RWPE2 (cell line): ENCODE measurements at regions not wholly inside any gene's neighbourhood (a gene's known extent, or its start where the extent isn't known, plus 50 kb on each side); places are given as distances from the start of the nearest gene placed in this dataset.
"Not testable (repeated sequence)": the region's sequence is repeated elsewhere in the genome, so short reads cannot be mapped to it uniquely, and the experiment has no call there.

Experiments
- ATAC-seq: fragments of 200-7000 bp; cut with Tn5 transposase; 3 replicates; pipeline ENCODE4 v1.9.1; 2021; ENCODE audit warnings: low read depth
- DNase-seq: peaks from one replicate; pipeline ENCODE4 v3.0.0-alpha.2; 2020; ENCODE audit warnings: low spot score
- H3K27ac ChIP-seq: fragments of 450-650 bp; 2 replicates; pipeline ENCODE4 v1.5.1; 2017; ENCODE audit warnings: mild to moderate bottlenecking; ENCODE audit not compliant: poor library complexity, severe bottlenecking
- H3K27me3 ChIP-seq: fragments of 250-450 bp; sonication (Bioruptor Pico); 2 replicates; pipeline ENCODE4 v1.5.1; 2021; ENCODE audit warnings: mild to moderate bottlenecking, moderate library complexity; ENCODE audit not compliant: insufficient read depth, poor library complexity, severe bottlenecking
- H3K36me3 ChIP-seq: fragments of 250-450 bp; sonication (Bioruptor Pico); 2 replicates; pipeline ENCODE4 v1.5.1; 2020; ENCODE audit warnings: low read depth, mild to moderate bottlenecking, moderate library complexity
- H3K4me1 ChIP-seq: fragments of 250-450 bp; sonication (Bioruptor Pico); 2 replicates; pipeline ENCODE4 v1.5.1; 2021; ENCODE audit warnings: mild to moderate bottlenecking, moderate library complexity; ENCODE audit not compliant: insufficient read depth, poor library complexity, severe bottlenecking
- H3K4me3 ChIP-seq: fragments of 250-450 bp; sonication (Bioruptor Pico); 2 replicates; pipeline ENCODE4 v1.5.1; 2021; ENCODE audit warnings: mild to moderate bottlenecking, moderate library complexity; ENCODE audit not compliant: severe bottlenecking
- H3K9me3 ChIP-seq: fragments of 250-450 bp; sonication (Bioruptor Pico); 2 replicates; pipeline ENCODE4 v1.5.1; 2021; ENCODE audit warnings: mild to moderate bottlenecking, moderate library complexity; ENCODE audit not compliant: severe bottlenecking
- TF ChIP-seq, protein P1 (sequence below): fragments of 450-650 bp; IDR thresholded peaks from one replicate; pipeline ENCODE4 v1.5.1; 2017; ENCODE audit warnings: mild to moderate bottlenecking, moderate library complexity; ENCODE audit not compliant: poor library complexity, severe bottlenecking

DNA sequence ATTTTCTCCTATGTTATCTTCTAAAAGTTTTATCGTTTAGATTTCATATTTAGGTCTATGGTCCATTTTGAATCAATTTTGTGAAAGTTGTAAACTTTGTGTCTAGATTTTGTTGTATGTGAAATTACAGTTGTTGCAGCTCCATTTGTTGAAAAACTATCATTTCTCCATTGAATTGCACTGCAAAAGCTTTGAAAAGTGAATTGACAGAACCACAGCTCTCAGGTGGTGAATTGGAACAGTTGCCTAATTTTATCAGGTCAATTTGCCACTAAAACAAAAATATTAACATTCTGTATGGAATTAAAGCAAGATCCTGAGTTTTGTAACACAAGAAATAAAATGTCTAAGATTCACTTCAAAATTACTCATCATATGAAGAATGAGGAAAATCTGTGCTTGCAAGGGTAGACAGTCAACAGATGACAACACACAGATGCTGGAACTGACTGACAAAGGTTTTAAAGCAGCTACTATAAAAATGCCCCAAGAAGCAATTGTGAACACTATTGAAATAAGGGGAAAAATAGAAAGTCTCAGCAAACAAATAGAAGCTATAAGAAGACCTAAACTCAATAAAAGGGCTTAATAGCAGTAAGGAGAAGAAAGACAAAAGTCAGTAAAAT lies 346.7 kb downstream of the PAX1 start:
- no peaks in the 10 kb centered on the region for H3K4me1 ChIP-seq
- H3K27me3 ChIP-seq, result peaks cover 9% of the 10 kb centered on the region
- ATAC-seq (no peak), DNase-seq (no peak)
- TF ChIP-seq, protein P1, sequence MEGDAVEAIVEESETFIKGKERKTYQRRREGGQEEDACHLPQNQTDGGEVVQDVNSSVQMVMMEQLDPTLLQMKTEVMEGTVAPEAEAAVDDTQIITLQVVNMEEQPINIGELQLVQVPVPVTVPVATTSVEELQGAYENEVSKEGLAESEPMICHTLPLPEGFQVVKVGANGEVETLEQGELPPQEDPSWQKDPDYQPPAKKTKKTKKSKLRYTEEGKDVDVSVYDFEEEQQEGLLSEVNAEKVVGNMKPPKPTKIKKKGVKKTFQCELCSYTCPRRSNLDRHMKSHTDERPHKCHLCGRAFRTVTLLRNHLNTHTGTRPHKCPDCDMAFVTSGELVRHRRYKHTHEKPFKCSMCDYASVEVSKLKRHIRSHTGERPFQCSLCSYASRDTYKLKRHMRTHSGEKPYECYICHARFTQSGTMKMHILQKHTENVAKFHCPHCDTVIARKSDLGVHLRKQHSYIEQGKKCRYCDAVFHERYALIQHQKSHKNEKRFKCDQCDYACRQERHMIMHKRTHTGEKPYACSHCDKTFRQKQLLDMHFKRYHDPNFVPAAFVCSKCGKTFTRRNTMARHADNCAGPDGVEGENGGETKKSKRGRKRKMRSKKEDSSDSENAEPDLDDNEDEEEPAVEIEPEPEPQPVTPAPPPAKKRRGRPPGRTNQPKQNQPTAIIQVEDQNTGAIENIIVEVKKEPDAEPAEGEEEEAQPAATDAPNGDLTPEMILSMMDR, result no peak
- H3K27ac ChIP-seq, result no peak overlapping the region
- H3K4me3 ChIP-seq, result no peak overlapping the region
- H3K36me3 ChIP-seq, result no peaks in the 10 kb centered on the region
- no peaks in the 10 kb centered on the region for H3K9me3 ChIP-seq

DNA sequence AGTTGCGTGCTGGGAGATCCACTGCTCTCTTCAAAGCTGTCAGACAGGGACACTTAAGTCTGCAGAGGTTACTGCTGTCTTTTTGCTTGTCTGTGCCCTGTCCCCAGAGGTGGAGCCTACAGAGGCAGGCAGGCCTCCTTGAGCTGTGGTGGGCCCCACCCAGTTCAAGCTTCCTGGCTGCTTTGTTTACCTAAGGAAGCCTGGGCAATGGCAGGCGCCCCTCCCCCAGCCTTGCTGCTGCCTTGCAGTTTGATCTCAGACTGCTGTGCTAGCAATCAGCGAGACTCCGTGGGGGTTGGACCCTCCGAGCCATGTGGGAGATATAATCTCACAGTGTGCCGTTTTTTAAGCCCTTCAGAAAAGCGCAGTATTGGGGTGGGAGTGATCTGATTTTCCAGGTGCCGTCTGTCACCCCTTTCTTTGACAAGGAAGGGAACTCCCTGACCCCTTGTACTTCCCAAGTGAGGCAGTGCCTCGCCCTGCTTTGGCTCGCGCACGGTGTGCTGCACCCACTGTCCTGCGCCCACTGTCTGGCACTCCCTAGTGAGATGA lies 340.6 kb downstream of the PAX1 start:
- H3K9me3 ChIP-seq, H3K36me3 ChIP-seq, H3K27ac ChIP-seq, H3K4me1 ChIP-seq, ATAC-seq, H3K27me3 ChIP-seq, DNase-seq, H3K4me3 ChIP-seq: not testable (repeated sequence)

DNA sequence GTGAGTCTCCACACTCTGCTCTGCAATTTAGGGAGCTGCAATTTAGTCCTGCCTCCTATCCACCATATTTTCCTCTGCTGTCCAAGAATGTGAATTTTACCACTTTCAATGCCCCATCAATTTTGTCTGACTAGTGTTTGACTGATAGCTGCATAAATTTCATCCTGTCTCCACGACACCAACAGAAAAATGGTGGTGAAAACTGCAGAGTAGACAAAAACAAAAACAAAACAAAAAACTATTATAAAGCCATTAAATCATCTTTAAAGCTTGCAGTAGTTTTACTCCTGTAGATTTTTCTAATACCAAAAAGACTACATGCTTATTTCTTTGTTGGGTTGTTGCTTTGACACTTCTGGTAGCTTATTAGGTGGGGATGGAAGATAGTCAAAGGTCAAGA lies 322.0 kb downstream of the PAX1 start:
- H3K36me3 ChIP-seq, result no peaks in the 10 kb centered on the region
- no peaks in the 10 kb centered on the region for H3K4me1 ChIP-seq
- DNase-seq (no peak), ATAC-seq (no peak)
- H3K9me3 ChIP-seq, result no peaks in the 10 kb centered on the region
- no peak overlapping the region for H3K27ac ChIP-seq
- no peak overlapping the region for H3K4me3 ChIP-seq
- H3K27me3 ChIP-seq, result peaks cover 7% of the 10 kb centered on the region
- TF ChIP-seq, protein P1, result no peak

DNA sequence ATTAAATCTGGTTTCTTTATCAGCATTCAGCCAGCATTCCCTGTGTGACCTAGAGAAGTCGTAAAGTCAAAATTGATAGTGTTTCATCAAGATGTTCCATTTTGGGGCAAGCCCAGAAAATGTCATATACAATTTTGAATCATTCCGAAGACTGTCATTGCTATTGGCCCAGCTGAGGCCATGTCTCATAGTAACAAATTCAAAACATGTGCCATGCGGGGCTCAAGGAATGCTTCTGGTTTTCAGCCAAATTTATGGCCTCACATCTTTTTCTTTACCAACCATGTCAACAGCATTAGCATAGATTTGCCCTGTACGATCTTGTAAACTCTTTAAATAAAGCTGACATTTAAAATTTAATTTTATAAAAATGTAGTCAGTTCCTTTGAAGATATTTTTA lies 314.7 kb downstream of the PAX1 start:
- Histone ChIP-seq H3K36me3 (no peaks in the 10 kb centered on the region), H3K27ac (no peak overlapping the region), H3K4me1 (no peaks in the 10 kb centered on the region), H3K27me3 (no peaks in the 10 kb centered on the region), H3K9me3 (no peaks in the 10 kb centered on the region), H3K4me3 (no peak overlapping the region)
- DNase-seq, result no peak
- no peak for ATAC-seq
- TF ChIP-seq, protein P1, result no peak

DNA sequence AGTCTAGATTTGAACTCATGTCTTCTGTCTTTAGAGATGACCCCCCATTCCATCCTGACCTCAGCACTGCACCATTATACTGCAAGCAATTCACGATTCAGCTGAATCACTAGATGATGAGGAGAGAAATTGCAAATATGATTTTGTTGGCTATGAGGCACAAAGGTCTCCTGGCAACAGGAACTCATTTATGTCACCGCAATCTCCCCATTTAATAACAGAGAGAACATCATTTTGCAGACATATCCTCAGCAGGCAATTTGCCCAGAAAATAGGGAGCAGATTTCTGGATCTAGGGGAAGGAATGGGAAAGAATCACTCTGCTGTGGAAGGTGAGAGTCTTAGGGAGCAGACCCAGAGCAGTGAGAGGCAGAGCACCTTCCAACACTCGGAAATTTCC lies 303.0 kb downstream of the PAX1 start:
- H3K4me3 ChIP-seq, result no peak overlapping the region
- ATAC-seq, result no peak

More for the DNA sequence above, 303.0 kb downstream of the PAX1 start:
- Histone ChIP-seq H3K27me3 (no peaks in the 10 kb centered on the region), H3K9me3 (no peaks in the 10 kb centered on the region), H3K36me3 (no peaks in the 10 kb centered on the region), H3K4me1 (no peaks in the 10 kb centered on the region), H3K27ac (no peak overlapping the region)
- DNase-seq, result no peak
- TF ChIP-seq, protein P1, result no peak
